Activated CD8-positive, alpha-beta memory T cell treated with anti-CD3 and anti-CD28 coated beads for 24 hours (primary cell): ENCODE measurements at regions not wholly inside any gene's neighbourhood (a gene's known extent, or its start where the extent isn't known, plus 50 kb on each side); places are given as distances from the start of the nearest gene placed in this dataset.
"Not testable (repeated sequence)": the region's sequence is repeated elsewhere in the genome, so short reads cannot be mapped to it uniquely, and the experiment has no call there.

Experiments
- DNase-seq: peaks from one replicate; pipeline ENCODE4 v3.0.0-alpha.2; 2020

GRCh38 chr1:25020851-25021590 is 90.9 kb upstream of the RUNX3 start:
- DNase-seq: peak; percentile 75

- DNase-seq: peak; percentile 66
Observed at GRCh38 chr1:25020173-25020845, 90.2 kb upstream of the RUNX3 start.

- DNase-seq: no peak
Observed at GRCh38 chr1:25019337-25020172, 89.5 kb upstream of the RUNX3 start.

DNA sequence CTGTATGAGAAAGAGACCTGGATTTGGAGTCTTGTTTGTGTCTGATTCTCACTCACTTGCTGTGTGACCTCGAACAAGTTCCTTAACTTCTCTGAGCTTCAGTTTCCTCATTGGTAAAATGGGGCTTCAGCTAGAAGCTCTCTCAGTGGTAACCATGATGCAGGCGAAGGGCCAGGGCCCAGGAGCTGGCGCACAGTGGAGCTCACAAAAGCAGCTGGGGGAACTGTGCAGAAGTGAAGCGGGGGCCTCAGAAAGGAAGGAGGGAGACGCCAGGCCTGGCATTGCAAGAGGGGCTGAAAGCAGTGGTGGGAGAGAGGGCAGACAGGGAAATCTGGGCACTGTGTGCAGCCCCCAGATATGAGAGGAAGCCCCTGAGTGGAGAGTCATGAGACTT is 88.9 kb upstream of the RUNX3 start:
- no peak for DNase-seq

DNA sequence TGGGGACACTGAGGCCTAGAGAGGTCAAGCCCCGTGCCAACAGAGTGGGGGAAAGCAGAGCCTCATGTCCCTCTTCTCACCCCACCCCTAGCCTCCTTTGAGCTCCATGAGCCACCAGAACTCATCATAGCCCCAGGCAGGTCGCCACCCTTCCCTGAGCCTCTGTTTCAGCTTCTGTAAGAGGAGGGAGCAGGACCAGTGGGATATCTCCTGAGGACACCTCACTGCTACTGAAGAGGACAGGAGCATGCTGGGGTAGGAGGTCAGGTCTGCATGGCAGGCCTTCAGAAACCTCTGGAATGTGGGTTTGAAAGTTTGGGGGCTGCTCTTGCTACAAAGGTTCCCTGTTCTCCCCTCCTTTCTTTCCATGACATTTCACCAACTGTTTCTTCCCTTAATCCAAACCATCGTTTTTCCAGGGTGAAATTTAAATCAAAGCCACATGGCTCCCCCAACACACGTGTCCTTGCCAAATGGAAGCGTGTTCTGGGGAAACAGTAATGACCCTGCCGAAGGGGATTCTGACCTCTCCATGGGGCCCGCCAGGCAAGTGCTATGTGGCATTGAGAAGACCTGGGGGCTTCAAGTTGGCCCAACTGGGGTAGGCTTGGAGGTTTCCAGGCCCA is 88.1 kb upstream of the RUNX3 start:
- DNase-seq: no peak

DNA sequence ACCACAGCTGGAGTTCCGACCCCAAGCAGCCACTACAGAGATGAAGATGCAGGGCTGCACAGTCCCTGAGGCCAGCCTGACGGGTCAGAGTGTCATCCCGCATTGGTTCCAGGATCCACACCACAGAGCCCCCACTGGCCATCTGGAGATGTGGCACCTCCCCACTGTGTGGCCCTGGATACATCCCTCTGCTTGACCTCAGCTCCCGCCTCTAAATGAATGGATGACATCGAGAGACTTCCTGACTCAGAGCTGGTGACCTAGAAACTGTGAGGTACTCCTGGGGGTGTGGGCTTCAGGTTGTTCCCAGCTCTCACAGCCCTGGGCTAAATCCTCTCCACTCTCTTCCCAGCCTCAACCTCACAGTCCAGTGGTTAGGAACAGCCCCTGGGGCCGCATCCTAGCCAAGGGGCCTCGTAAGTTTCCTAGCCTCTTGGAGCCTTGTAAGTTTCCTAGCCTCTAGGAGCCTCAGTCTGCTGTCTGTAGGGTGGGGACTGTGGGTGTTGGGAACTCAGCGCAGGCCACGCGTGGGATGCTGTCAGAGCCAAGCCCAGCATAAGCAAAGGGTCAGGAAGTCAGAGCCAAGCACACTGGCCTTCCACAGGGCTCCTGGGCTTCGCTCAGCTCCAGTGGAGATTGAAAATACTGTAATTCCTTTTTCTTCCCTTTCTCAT is 87.5 kb upstream of the RUNX3 start:
- DNase-seq: no peak

DNA sequence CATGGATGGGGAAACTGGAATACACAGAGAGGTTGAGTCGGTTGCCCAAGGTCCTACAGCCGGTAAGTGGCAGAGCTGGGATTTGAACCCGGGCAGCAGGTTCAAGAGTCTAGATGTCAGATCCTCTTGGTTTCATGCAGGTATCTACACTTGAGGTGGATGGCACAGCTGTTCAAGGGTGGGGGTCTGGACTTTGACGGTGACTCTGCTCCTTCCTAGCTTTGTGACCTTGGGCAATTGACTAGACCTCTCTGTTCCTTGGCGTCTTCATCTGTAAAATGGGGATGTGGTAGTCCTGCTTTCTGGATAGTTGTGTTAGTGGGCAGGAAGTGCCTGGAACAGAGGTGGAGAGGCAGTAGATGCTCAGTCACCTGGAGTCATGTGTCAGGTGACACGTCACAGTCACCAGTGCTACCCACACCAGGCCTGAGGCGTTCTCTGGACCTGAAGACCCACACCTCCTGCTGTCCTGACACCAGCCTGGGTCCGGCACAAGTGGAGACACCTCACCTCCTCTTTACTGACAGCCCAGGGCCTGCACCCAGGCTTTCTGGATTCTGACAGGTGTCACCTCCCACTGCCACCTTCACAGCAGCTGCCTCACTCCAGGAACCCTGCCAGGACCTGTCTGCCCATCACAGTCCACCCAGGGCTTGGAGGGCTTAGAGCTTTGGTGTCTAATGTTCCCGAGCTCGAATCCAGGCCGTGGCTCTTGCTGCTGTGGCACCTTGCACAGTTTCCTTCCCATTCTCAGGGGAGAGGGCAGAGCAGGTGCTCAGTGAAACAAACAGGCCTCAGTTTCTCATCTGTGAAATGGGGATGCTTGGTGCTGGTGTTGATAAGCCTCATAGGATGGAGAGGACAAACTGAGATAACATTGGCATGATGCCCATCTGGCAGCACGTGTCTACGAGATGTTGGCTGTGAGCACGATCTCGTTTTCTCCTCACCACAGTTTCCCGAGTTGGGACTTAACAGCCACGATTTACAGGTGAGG is 83.2 kb upstream of the RUNX3 start:
- DNase-seq: no peak

- DNase-seq: no peak
Observed at GRCh38 chr1:25011943-25012638, 82.0 kb upstream of the RUNX3 start.

- DNase-seq: no peak
Observed at GRCh38 chr1:25011275-25011674, 81.2 kb upstream of the RUNX3 start.

DNA sequence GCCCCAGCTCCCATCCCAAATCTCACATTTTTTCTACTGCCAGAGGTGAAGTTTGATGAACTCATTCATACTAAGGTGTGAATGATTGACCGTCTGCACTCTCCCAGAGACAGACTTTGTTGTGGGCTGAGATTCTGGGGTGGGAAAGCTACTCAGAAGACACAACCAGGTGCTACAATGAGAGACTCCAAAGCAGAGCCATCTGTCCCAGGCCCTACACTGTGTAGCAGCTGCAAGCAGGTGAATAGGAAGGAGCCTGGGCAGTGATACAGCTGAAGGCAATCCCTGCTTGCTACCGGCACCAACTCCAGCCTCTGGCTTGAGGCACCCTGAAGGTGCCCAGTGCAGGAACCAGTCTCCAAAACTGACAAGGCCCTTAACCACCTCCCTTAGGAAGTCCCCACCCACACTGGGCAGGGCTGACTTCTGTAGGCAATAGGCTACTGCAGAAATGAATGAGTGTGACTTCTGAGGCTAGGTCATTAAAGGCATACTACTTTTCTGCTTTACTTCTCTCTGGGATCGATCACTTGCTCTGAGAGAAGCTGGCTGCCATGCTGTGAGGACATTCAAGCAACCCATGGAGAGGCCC is 79.7 kb upstream of the RUNX3 start:
- peak; percentile 76 for DNase-seq

GRCh38 chr1:25008192-25008485 is 78.1 kb upstream of the RUNX3 start:
- DNase-seq: no peak

- not testable (repeated sequence) for DNase-seq
Observed at GRCh38 chr1:25007390-25008191, 77.5 kb upstream of the RUNX3 start.

DNA sequence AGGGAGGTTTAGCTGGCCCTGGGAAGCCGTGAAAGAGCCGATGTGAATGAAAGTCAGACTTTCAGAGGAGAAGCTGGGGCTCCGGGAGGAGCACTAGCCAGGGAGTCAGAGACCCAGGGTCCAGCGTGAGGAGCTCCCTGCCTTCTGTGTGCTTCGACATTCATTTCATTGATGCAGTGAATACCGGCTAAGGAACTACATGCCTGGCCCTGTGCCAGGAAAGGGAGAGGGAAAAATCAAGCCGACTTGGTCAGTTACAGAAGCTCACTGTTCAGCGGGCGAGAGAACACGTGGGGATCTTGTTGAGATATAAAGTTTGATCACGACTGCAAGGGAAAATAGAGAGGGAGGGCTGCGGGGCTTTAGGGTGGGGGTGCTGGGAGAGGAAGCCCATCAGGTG is 76.7 kb upstream of the RUNX3 start:
- DNase-seq: no peak

DNA sequence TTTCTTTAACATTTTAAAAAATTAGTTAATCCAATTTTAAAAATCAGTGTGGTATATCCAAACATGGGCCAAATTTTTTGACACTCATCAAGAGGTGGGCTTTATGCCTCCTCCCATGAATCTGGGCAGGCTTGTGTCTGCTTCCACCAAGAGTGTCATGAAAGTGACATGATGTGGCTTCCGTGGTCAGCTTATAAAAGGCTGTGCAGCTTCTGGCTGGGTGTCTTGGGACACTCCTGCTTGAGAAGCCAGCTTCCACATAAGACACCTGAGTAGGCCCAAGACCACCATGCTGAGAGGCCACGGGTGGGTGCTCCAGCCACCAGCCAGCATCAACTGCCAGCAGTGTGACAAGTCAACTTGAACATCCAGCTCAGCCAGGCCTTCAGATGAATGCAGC is 74.3 kb upstream of the RUNX3 start:
- DNase-seq: no peak

DNA sequence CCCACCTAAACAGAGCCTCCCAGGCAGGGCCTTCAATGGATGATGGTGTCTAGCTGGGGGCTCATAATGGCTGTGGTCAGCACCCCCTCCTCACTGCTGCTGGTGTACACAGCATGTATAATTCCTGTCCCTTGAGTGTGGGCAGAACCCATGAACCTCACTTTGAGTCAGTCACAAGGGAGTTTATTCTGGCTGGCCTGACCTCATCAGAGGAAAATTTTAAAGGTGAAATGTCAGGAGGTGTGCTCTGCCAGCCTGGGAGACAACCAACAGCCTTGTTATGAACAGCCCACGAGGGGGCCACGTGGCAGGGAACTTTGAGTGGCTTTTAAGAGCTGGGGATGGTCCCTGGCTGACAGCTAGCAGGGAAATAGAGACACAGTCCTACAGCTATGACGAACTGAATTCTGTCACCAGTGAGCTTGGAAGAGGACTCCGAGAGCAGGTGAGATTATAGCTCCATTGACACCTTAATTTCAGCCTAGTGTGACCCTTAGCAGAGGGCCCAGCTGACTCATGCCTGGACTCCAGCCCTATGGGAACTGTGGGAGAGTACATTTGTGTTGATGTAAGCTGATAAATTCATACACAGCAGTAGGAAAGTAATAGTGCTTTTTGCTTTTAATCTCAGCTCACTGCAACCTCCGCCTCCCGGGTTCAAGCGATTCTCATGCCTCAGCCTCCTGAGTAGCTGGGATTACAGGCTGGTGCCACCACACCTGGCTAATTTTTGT is 73.5 kb upstream of the RUNX3 start:
- DNase-seq: no peak

DNA sequence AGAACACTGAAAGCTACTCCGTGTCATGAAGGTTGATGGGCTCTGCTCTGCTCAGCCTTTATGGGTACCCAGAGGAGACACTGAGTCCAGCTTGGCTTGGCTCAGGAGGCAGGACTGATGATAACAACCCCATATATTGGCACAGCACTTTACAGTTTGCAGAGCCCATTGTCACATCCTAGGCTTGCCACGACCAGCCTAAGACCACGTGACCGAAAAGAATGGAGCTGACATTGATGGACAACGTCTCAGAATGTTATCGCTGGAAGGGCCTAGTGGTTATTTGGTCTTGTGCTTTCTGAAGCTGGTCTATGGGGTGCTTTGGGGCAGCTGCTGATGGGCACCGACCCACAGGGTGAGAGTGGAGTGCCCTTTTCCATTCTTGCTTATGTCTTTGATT is 72.9 kb upstream of the RUNX3 start:
- DNase-seq: no peak

DNA sequence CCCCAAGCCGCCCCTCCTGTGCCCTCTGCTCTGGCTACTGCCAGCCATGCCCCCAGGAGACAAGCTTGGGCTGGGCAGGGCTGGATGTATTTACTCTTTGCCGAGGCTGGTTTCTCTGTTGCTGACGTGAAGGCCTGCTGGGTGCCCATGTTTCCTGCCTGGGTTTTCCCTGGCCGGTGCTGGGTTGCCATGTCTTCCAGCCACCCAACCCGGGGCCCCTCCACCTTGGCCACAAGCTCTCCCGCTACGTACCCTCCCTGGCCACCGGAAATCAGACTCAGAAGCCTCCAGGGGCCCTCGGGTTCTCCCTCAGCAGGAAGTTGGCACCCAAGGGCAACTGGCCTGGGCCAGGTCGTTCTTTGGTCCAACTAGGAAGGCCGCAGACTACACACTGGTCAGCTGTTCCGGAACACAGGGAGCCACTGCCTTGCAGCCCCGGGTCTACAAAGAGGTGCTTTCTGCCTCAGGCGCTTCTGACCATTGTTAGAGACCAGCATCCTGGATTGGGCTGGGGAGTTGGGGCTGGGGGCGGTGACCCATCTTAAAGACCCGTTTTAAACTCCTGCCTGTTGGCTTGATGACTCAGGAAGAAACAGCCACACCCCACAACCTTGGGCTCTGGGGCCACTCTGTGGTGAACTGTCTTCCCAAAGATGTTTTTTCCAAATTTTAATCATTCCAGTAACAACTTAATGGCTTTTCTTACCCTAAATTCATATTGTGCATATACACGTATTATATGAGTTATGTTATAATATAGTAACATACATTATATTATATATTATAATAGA is 71.2 kb upstream of the RUNX3 start:
- DNase-seq: no peak

DNA sequence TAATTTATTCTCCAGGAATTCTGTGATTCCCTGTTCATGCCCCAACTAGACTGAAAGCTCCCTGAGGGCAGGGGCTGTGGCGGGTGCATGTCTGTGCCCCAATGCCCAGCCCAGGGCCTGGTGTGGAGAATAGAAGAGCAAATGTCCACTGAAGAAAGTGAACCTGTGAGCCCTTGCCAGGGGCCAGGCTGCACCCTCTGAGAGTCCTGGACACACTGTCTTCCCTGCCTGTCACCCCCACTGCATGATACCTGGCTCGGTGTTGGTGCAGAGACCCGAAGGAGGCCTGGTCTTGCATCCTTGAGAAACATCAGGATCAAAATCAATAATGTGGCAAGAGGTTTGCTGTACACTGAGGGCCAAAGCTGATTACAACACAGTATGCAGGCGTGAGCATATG is 69.8 kb upstream of the RUNX3 start:
- DNase-seq: no peak
